Ovary (tissue), 7 donors: ENCODE measurements at regions not wholly inside any gene's neighbourhood (a gene's known extent, or its start where the extent isn't known, plus 50 kb on each side); places are given as distances from the start of the nearest gene placed in this dataset.
"Not testable (repeated sequence)": the region's sequence is repeated elsewhere in the genome, so short reads cannot be mapped to it uniquely, and the experiment has no call there.

Experiments used
- DNase-seq, 5 donors: peaks; one replicate each; pipeline ENCODE4 v3.0.0-alpha.2; 2019 to 2020
- H3K27ac ChIP-seq, 2 donors: fragments of 200-600 bp; one replicate each; pipeline versions ENCODE4 v1.5.1 to v1.8.0; 2019 to 2022
- H3K27me3 ChIP-seq: fragments of 200-600 bp; one replicate; pipeline ENCODE4 v1.8.0; 2022
- H3K36me3 ChIP-seq: fragments of 200-600 bp; sonication (generic); one replicate; pipeline ENCODE4 v1.5.1; 2019
- H3K4me1 ChIP-seq: one replicate; pipeline ENCODE4 v1.8.1; 2013; ENCODE audit warnings: mild to moderate bottlenecking, moderate library complexity; ENCODE audit not compliant: insufficient read depth
- H3K4me3 ChIP-seq: fragments of 200-600 bp; sonication (generic); one replicate; pipeline ENCODE4 v1.5.1; 2017
- H3K9me3 ChIP-seq, 2 donors: fragments of 200-600 bp in 1 of 2; sonication (generic) in 1 of 2; one replicate each; pipeline versions ENCODE4 v1.5.1 to v1.8.1; 2013 to 2019; ENCODE audit warnings: mild to moderate bottlenecking in 1 of 2, moderate library complexity in 1 of 2
- CTCF ChIP-seq, 3 donors: fragments of 450-650 bp in 2 of 3; fragments of 200-600 bp in 1 of 3; IDR thresholded peaks; one replicate each; pipeline versions ENCODE4 v1.5.1 to v1.8.0; 2016 to 2022; ENCODE audit warnings: antibody characterized with exemption in 3 of 3, mild to moderate bottlenecking in 1 of 3
- EP300 ChIP-seq: sonication (generic); formaldehyde crosslinking; IDR thresholded peaks from one replicate; pipeline ENCODE4 v1.6.1; 2017; ENCODE audit warnings: antibody characterized with exemption
- POLR2A ChIP-seq: fragments of 450-650 bp; IDR thresholded peaks from one replicate; pipeline ENCODE4 v1.6.1; 2017; ENCODE audit warnings: antibody characterized with exemption, mild to moderate bottlenecking, moderate library complexity
- WGBS, 3 donors: extraction: QIAGEN DNeasy Blood & Tissue Kit in 1 of 3; methylation state at CpG; one replicate each; pipeline versions ENCODE4 v1.1.5 to v1.1.7; 2013 to 2017; 5-methylcytosine and 5-hydroxymethylcytosine counted together
- intact Hi-C, 4 donors: fragments of 100-400 bp; cut with DNase I; formaldehyde crosslinking; loops; one replicate each; pipeline versions ENCODE4 v1.11.0 to v1.15.1; 2022 to 2023
- donor health status: DM: no; HTN: no; CAD: no; lungs with moderate emphysema.
- donor health status: DM: no; HTN: no; CAD: no.
- donor health status: Bipolar disorder and iron deficiency.
- donor health status: DM: no; HTN: no; CAD: no.
- donor health status: DM: yes; HTN: yes; CAD: no.

DNA sequence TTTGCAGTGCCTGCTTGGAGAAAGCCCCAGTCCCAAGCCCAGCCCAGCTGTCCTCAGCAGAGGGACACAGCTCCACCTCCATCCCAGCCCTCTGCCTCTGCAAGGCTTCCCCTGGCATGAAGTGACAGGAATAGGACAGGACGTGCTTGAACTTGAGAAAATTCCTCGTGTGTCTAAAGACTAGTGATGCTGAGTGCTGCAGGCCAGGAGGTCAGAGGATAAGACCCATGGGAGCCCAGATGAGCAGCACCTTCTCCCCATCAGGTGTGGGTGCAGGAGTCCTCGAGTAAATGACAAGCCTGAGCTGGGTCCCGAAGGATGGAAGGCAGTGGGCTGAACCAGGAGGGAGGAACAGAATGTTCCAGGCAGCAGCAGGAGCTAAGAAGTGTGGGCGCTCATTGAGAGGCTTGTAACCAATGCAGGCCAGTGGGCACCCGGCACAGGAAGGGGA is 67.8 kb upstream of the UXS1 start:
- no peaks in the 10 kb centered on the region for H3K36me3 ChIP-seq
- intact Hi-C loops = no loop called here

DNA sequence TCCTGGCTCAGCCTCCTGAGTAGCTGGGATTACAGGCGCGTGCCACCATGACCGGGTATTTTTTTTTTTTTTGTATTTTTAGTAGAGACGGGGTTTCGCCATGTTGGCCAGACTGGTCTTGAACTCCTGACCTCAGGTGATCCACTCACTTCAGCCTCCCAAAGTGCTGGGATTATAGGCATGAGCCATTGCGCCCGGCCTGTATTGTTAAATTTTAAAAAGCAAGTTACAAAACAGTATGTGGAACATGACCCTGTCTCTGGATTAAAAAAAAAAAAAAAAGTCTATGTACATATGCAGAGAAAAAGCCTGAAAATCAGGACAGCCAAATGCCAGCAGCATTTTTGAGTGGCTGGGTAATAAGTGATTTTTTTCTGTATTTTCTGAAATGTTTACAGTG is 64.8 kb upstream of the UXS1 start:
- H3K4me1 ChIP-seq, H3K27me3 ChIP-seq, intact Hi-C loops, H3K4me3 ChIP-seq, H3K27ac ChIP-seq, H3K36me3 ChIP-seq, H3K9me3 ChIP-seq, DNase-seq: not testable (repeated sequence)
- 94 to 97% (median 96%) methylated on average over 7 of the region's 7 CpGs for WGBS, 3 donors

More for the DNA sequence above, 67.8 kb upstream of the UXS1 start:
- no peak for DNase-seq
- Histone ChIP-seq H3K9me3 (no peaks in the 10 kb centered on the region), H3K4me1 (no peaks in the 10 kb centered on the region), H3K4me3 (no peak overlapping the region), H3K27me3 (no peaks in the 10 kb centered on the region), H3K27ac (no peak overlapping the region)
- TF ChIP-seq POLR2A = no peak
- no peak for TF ChIP-seq CTCF (IDR thresholded peaks at IDR 0.05)
- no peak for TF ChIP-seq EP300
- WGBS, 3 donors = 64 to 70% (median 65%) methylated on average over 6 of the region's 6 CpGs

- Histone ChIP-seq H3K27ac (no peak overlapping the region), H3K4me3 (no peak overlapping the region), H3K9me3 (no peaks in the 10 kb centered on the region), H3K36me3 (no peaks in the 10 kb centered on the region), H3K27me3 (no peaks in the 10 kb centered on the region), H3K4me1 (no peaks in the 10 kb centered on the region)
- no peak for DNase-seq
- TF ChIP-seq POLR2A (no peak), CTCF (IDR thresholded peaks at IDR 0.05) (no peak), EP300 (no peak)
- 71 to 81% (median 76%) methylated on average over 3 of the region's 3 CpGs for WGBS, 3 donors
- intact Hi-C loops = no loop called here
These were observed 63.7 kb upstream of the UXS1 start for GRCh38 chr2:106257830-106258229.

GRCh38 chr2:106257135-106257534 is 63.0 kb upstream of the UXS1 start:
- Histone ChIP-seq H3K36me3 (no peaks in the 10 kb centered on the region), H3K9me3 (no peaks in the 10 kb centered on the region), H3K27ac (no peak overlapping the region), H3K27me3 (no peaks in the 10 kb centered on the region), H3K4me3 (no peak overlapping the region), H3K4me1 (no peaks in the 10 kb centered on the region)
- intact Hi-C loops = no loop called here
- TF ChIP-seq EP300 = no peak
- TF ChIP-seq POLR2A = no peak
- TF ChIP-seq CTCF (IDR thresholded peaks at IDR 0.05) = no peak
- 84 to 91% (median 85%) methylated on average over 5 of the region's 5 CpGs for WGBS, 3 donors
- DNase-seq = no peak

DNA sequence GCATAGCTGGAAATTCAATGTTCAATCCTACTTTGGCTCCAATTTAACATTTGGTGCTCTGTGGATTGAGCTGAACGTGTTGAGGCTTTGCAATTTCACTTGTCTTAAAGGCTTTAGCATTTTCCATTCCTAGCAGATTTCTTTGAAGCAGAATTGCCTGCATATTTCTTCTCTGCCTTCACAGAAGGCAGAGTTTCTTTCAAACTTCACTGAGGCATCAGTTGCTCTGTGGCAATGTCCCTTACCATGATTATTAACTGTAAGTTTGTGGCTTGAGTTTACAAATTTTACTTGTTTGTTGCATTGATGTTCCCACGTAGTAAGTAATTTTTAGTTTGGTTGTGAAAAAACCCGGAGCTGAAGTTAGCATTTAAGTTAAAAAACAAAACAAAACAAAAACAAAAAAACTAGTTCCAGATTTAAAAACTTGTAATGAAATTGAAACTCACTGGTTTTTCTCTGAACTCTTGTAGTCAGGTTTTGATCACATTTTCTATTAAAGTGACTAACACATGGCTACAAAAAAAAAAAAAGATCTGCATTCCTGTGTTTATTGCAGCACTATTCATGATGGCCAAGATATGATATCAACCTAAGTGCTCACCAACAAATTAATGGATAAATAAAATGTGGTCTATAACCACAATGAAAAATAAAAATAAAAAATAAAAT is 55.2 kb upstream of the UXS1 start:
- 36 to 58% (median 41%) methylated on average over 3 of the region's 3 CpGs for WGBS, 3 donors
- H3K36me3 ChIP-seq, H3K27ac ChIP-seq, H3K4me1 ChIP-seq, H3K9me3 ChIP-seq, H3K4me3 ChIP-seq, DNase-seq, intact Hi-C loops, H3K27me3 ChIP-seq: not testable (repeated sequence)

DNA sequence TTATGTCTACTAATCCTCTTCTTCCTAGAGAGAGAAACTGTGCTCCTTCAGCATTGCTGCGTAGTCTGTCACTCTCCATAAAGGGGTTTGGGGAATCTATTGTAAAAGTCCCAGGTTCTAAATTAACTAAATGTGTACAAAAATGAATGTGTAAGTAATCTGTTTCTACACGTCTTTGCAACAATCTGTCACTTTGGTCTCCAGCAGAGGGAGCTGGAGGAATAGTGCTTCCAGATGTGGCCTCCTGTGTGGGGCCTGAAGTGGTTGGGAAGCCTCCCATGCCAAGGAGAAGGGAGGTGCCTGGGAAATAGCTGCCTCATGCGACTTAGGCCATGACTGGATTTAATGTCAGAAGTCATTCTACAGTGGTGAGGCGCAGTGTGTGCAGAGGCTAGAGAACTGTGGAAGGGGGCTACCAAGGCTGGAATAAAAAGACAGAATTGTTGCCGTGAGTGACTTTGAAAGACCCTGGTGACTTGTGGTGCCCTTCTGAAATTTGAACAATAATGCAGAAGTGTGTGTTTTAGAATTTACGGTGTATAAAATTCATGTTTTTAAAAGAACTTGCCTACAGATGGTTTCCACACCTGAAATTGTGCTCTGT is 54.5 kb upstream of the UXS1 start:
- intact Hi-C loops, H3K4me3 ChIP-seq: not testable (repeated sequence)

More for the DNA sequence above, 54.5 kb upstream of the UXS1 start:
- not testable (repeated sequence) for H3K9me3 ChIP-seq, H3K4me1 ChIP-seq, DNase-seq, H3K27me3 ChIP-seq, H3K36me3 ChIP-seq, H3K27ac ChIP-seq
- 51 to 61% (median 52%) methylated on average over 4 to 6 of the region's 6 CpGs for WGBS, 3 donors
